AG04449 (cell line): ENCODE measurements at regions not wholly inside any gene's neighbourhood (a gene's known extent, or its start where the extent isn't known, plus 50 kb on each side); places are given as distances from the start of the nearest gene placed in this dataset.

ENCODE experiments used
- CTCF ChIA-PET: fragments of 350-600 bp; formaldehyde crosslinking; extraction: SDS; loops from one replicate; lab custom pipeline; 2021; ENCODE audit warnings: antibody characterized with exemption; lab: Yijun Ruan, JAX
- POLR2A ChIA-PET: fragments of 400-600, 350-600 bp; formaldehyde crosslinking; extraction: SDS; loops from one replicate; lab custom pipeline; 2020; ENCODE audit warnings: antibody characterized with exemption, inconsistent platforms; lab: Yijun Ruan, JAX
- DNase-seq: peaks from one replicate; pipeline ENCODE4 v3.0.0-alpha.2; 2010; ENCODE audit warnings: low read depth, low spot score
- H3K4me3 ChIP-seq: 2 replicates; pipeline ENCODE4 v1.5.1; 2011; ENCODE audit warnings: low read depth, mild to moderate bottlenecking, control low read depth, low read length
- CTCF ChIP-seq: IDR thresholded peaks from one replicate; pipeline ENCODE4 v1.5.1; 2011; ENCODE audit warnings: mild to moderate bottlenecking, moderate library complexity, low read length, control low read depth, inconsistent platforms; ENCODE audit not compliant: insufficient read depth; ENCODE audit errors: missing control alignments

DNA sequence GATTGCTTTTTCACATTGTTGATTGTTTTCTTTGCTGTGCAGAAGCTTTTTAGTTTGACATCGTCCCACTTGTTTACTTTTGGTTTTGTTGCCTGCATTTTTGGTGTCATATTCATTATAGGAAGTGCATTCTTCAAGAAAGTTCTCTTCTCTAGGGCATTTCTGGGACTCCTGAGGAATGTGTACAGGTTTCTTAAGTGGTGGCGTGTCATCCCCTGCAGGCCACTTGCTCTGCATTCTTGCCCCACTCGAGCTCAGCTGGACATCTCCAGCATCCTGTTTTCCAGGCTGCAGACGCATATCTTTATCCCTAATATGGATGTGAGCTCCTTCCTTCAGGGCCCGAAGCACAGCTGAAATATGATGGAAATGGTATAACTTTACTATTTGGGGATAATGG lies 255.6 kb upstream of the HABP2 start:
- CTCF ChIA-PET = interaction anchor here (1.9 kb wide), 1 partner anchor 10 kb away, joined by 5 read pairs; no protein-coding TSS in a partner anchor
- TF ChIP-seq CTCF = no peak
- POLR2A ChIA-PET = no interaction called here
- no peak overlapping the region for H3K4me3 ChIP-seq
- peak; percentile 50 for DNase-seq

DNA sequence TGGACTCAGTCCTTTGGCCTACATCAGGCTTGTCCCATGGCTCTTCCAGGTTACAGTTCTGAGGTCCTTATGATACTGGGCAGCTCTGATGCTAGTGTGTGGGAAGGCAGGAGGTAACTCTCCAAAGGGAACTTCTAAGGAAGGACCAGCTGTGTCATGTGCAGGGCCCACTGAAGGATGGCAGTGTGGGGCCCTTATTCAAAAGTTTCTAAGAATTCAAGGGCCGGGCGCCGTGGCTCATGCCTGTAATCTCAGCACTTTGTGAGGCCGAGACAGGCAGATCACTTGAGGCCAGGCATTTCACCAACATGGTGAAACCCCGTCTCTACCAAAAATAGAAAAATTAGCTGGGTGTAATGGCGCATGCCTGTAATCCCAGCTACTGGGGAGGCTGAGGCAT lies 254.2 kb upstream of the HABP2 start:
- ChIA-PET CTCF (interaction anchor here (1.9 kb wide), 1 partner anchor 8 kb away, joined by 5 read pairs; no protein-coding TSS in a partner anchor), POLR2A (no interaction called here)
- DNase-seq = no peak
- H3K4me3 ChIP-seq = no peak overlapping the region
- no peak for TF ChIP-seq CTCF

- POLR2A ChIA-PET = no interaction called here
- CTCF ChIA-PET = no interaction called here
- H3K4me3 ChIP-seq = no peak overlapping the region
Observed at GRCh38 chr10:113300201-113300600, 252.7 kb upstream of the HABP2 start.

GRCh38 chr10:113300617-113301016 lies 252.2 kb upstream of the HABP2 start:
- ChIA-PET POLR2A (no interaction called here), CTCF (no interaction called here)
- no peak for TF ChIP-seq CTCF
- no peak for DNase-seq
- no peak overlapping the region for H3K4me3 ChIP-seq

More at GRCh38 chr10:113300201-113300600, 252.7 kb upstream of the HABP2 start:
- TF ChIP-seq CTCF = no peak
- DNase-seq = no peak

GRCh38 chr10:113301342-113301984 lies 251.4 kb upstream of the HABP2 start:
- no peak for DNase-seq
- H3K4me3 ChIP-seq = no peak overlapping the region
- no peak for TF ChIP-seq CTCF
- ChIA-PET CTCF (interaction anchor here (0.6 kb wide), 1 partner anchor 57 kb away, joined by 3 read pairs; no protein-coding TSS in a partner anchor), POLR2A (no interaction called here)

GRCh38 chr10:113302062-113302461 lies 250.8 kb upstream of the HABP2 start:
- TF ChIP-seq CTCF = no peak
- ChIA-PET POLR2A (no interaction called here), CTCF (interaction anchor here (0.6 kb wide), 1 partner anchor 56 kb away, joined by 3 read pairs; no protein-coding TSS in a partner anchor)
- H3K4me3 ChIP-seq = no peak overlapping the region
- DNase-seq = no peak
